Ishikawa (cell line): ENCODE measurements at regions not wholly inside any gene's neighbourhood (a gene's known extent, or its start where the extent isn't known, plus 50 kb on each side); places are given as distances from the start of the nearest gene placed in this dataset.

Source experiments
- CEBPB ChIP-seq: IDR thresholded peaks from 2 replicates; pipeline ENCODE4 v1.6.1; 2012
- CREB1 ChIP-seq: IDR thresholded peaks from 2 replicates; pipeline ENCODE4 v1.6.1; 2012; ENCODE audit warnings: low read depth
- EGR1 ChIP-seq: IDR thresholded peaks from 2 replicates; pipeline ENCODE4 v1.6.1; 2012
- EP300 ChIP-seq: IDR thresholded peaks from 2 replicates; pipeline ENCODE4 v1.6.1; 2012; ENCODE audit warnings: borderline replicate concordance
- FOXM1 ChIP-seq: IDR thresholded peaks from 2 replicates; pipeline ENCODE4 v1.6.1; 2012; ENCODE audit warnings: low read depth, borderline replicate concordance
- MAX ChIP-seq: IDR thresholded peaks from 2 replicates; pipeline ENCODE4 v1.6.1; 2012
- RAD21 ChIP-seq: IDR thresholded peaks from 2 replicates; pipeline ENCODE4 v1.6.1; 2012; ENCODE audit warnings: low read depth
- REST ChIP-seq: IDR thresholded peaks from 2 replicates; pipeline ENCODE4 v1.6.1; 2012; ENCODE audit warnings: low read depth, mild to moderate bottlenecking
- TAF1 ChIP-seq: IDR thresholded peaks from 2 replicates; pipeline ENCODE4 v1.6.1; 2012; ENCODE audit warnings: low read depth, mild to moderate bottlenecking
- TCF12 ChIP-seq: IDR thresholded peaks from 2 replicates; pipeline ENCODE4 v1.6.1; 2012; ENCODE audit warnings: low read depth
- TEAD4 ChIP-seq: IDR thresholded peaks from 2 replicates; pipeline ENCODE4 v1.6.1; 2012
- YY1 ChIP-seq: IDR thresholded peaks from 2 replicates; pipeline ENCODE4 v1.6.1; 2012; ENCODE audit warnings: low read depth
- ZBTB7A ChIP-seq: IDR thresholded peaks from 2 replicates; pipeline ENCODE4 v1.6.1; 2012; ENCODE audit warnings: low read depth

GRCh38 chr11:109364851-109365250, 57.1 kb upstream of the C11orf87 start:
- TF ChIP-seq CEBPB (no peak), YY1 (no peak), RAD21 (no peak), TAF1 (no peak), REST (no peak), TEAD4 (no peak), CREB1 (no peak), EP300 (no peak), FOXM1 (no peak), EGR1 (no peak), TCF12 (no peak), MAX (no peak), ZBTB7A (no peak)
